HG02852 (cell line): ENCODE measurements at regions not wholly inside any gene's neighbourhood (a gene's known extent, or its start where the extent isn't known, plus 50 kb on each side); places are given as distances from the start of the nearest gene placed in this dataset.

ENCODE experiments used
- ATAC-seq: cut with Tn5 transposase; IDR thresholded peaks from one replicate; pipeline ENCODE4 v1.9.1; 2021; ENCODE audit warnings: mild to moderate bottlenecking, moderate library complexity; ENCODE audit not compliant: unreplicated experiment

DNA sequence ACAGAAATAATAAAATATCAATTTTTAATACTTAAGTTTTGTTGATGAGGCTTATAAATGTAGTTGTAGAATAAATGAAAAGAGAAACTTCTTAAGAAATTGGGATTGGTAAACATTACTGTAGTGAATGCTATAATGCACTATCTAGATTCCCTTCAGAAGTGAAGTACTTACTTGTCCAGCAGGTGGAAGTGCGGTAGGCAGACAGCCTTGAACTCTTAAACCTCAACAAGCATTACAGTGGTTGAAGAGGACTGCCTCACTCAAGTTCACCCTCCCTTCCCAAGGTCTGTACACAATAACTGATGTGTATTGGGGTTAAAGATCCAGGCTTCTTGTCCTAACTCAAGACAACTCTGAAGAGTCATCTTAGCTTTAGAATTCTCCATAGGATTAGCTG is 931.0 kb upstream of the LRRTM1 start:
- no peak for ATAC-seq

DNA sequence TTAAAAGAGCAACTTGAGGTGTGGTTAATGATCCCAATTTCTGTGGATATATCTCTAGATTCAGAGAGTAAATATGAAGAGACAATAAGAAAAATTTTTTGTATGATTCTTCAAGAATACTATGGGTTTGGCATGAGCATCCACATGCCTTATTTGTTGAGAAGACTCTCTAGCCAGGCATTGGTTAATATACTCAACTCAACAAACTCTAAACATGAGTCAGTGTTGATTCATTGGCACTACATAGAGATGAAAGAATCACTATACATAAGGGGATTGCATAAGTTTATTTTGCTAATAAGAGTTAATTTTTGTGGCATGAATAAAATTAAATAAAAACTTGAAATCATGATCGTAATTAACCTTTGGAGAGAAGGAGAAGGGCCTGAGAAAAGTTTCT is 930.2 kb upstream of the LRRTM1 start:
- no peak for ATAC-seq

DNA sequence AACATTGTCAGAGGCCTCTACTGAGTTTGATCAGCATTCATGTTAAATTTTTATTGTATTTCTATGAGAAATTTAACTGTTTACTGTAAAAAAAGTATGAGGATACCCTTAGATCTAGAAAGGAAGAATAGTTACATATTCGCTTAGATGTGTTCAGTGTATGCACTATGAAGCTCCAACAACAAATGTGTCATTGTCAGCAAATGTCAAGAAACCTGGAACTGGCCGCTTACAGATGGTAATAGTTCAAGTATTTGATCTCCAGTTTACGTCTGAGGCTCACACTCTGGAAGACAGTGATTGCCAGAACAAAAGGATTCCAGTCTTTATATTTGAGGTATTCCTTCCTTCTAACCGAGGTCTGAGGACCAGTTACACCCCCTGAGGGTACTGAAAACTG is 921.2 kb upstream of the LRRTM1 start:
- no peak for ATAC-seq

DNA sequence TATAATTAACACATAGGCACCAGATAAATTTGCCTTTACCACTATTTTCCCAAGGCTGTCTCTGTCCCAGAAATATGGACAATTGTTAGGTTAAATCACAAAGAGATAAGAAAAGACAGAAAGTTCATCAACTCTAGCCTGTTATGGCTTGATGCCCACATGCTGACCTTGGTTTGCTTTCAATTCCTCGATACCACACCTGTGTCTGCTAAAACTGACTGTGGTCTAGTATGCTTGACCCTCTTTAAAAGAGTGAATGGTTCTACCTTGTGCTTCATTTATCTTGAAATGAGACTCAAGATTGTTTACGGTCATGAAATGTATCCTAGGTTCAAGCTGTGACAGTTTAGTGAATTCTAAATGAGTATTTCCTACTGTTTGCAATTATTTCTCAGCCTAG is 909.0 kb upstream of the LRRTM1 start:
- ATAC-seq = no peak

DNA sequence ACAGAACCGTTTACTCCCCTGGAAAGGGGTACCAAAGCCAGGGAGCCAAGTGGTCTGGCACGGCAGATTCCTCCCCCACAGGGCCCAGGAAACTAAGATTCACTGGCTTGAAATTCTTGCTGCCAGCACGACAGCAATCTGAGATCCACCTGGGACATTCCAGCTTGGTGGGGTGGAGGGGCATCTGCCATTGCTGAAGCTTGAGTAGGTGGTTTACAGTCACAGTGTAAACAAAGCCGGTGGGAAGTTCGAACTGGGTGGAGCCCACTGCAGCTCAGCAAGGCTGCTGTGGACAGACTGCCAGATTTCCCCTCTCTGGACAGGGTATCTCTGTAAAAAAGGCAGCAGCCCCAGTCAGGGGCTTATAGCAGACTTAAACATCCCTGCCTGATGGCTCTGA is 901.7 kb upstream of the LRRTM1 start:
- ATAC-seq = no peak

DNA sequence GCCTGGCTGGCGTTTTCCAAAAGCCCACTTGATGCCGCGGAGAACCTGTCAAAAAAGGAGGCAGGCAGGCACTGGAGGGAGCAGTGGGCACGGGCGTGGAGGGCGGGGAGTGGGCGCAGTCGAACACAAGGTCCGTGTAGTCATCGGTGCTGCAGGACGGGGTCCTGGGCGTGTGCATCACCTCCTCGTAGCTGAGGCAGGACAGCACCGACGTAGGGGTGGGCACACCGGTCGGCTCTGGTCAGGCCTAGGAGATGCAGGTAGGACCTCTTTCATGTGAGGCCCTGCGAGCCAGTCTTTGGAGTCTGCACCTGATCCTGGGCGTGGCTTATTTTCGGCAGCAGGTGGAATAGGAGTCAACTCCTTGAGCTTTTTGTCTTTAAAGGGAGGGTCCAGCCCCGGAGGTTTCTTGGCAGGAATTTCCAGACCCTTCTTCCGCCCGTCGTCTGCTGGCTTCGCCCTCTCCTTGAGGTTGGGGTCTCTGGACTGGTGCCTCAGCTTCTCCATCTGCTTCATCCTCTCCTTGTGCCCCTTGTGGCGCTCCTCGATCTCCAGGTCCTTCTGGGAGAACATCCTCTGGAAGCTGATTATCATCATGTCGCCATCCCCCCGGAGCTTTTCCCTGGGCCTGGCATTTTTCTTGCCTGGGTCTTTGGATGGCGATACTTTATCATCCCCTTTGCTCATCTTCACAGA is 892.5 kb upstream of the LRRTM1 start:
- no peak for ATAC-seq

DNA sequence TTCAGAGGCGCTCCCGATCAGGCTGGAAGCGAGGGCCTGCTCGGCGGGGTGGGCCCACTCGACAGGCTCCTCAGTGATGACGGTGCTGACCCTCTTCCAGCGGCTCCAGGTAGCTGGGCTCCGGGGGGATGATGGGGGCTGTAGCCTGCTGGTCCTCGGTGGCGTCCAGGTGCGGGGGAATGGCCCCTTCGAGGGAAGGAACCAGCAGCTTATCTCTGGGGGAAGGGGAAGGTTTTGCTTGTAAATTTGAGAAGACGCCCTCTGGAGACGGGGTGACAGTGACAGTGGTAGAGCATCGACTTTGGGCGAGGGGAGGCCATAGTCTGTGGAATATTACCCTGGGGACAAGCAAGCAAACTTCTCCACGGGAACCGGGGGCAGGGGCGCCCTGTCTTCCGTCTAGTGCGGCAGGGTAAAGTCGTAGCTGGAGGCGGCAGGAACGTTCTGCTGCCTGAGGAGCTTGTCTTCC is 891.9 kb upstream of the LRRTM1 start:
- ATAC-seq = no peak

DNA sequence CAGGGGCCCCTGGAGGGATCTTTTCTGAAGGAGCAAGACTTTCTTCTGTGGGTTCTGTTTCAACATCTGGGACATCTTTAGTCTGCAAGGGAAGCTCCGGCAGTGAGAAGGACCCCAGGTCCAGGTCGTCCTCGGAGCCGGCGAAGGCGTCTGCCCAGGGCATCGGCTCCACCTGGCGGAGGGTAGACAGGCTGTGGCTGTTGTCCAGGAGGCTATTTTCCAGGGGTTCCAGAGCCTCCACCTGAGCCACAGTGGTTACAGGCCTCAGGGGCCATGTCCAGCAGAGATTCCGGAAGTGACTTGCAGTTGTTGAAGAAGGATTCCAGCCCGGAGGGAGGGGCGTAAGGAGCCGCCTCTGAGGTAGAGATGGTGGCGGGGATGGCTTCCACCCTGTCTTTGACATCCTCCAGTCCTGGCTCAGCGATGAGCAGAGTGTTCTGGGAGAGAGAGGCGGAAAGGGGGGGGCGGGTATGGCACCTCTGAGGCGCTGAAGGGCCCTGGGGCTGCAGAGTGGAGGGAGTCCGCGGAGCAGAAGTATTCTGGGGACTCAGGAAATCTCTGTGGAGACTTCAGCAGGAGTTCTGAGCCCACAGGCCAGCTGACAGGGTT is 891.3 kb upstream of the LRRTM1 start:
- ATAC-seq = no peak

DNA sequence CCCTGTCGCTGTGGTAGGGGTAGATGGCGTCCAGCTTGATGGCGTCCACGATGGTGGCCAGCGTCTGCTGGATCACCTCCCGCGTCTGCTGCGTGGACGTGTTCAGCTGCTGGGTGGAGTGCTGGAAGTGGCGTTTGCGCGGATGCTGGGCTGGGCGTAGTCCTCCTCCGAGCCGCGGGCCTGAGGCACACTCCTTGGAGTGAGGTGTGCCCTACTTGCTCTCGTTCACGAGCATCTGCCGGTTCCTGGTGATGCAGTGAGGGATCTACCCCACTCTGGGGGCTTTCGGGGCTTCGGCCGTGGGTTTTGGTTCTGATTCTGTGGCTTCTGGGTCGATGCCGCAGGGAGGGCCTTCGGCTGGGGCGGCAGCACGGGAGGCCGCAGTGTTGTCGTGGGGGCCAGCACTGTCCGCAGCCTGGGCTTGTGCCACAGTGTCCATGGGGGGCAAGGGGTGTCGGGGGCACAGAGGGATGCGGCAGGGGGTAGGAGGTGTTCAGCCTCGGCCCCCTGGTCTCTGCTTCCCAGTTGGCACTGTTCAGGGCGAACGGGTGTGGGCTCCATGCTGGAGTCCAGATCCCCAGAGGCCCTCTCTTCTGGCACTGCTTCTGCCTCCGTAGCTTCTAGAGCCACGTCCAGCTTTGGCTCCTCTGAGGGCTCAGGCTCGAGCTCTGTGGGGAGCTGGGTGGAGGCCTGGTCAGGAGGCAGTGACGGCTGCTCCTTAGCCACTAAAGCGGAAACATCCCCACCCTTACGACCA is 890.6 kb upstream of the LRRTM1 start:
- no peak for ATAC-seq

DNA sequence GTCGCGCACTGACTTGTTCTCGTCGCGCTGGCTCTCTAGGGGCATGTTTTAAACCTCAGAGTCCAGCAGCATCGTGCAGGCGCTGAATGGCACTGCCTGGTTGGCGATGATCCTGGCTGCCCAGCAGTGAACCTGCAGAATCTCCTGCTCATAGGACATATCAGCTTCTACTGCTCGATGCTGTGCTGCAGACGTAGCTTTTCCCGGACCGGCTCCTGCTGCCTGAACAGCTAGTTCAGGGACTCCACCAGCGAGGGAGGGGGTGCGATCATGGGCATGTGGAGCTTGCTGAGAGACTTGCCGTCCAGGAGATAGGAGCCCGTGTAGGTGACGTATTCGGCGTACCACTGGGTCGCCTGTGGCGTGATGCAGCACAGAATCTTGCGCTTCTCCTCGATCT is 890.0 kb upstream of the LRRTM1 start:
- no peak for ATAC-seq

DNA sequence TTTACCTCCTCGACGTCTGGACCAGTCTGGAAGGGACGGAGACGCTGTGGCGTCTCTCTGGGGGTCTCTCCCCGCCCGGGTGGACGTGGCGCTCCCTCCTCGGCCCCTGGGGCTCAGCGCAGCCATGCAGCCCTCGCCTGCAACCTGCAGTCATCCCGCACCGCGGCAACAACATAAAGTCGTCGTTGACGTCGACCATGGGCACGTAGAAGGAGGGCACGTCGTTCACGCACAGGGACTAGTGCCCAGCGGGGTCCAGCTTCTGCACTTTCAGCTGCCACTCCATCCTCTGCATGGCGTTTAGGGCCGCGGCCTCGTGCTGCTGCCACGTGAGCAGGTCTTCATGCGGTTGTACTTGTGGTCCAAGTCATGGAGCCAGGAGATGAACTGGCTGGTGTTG is 889.6 kb upstream of the LRRTM1 start:
- ATAC-seq = no peak

DNA sequence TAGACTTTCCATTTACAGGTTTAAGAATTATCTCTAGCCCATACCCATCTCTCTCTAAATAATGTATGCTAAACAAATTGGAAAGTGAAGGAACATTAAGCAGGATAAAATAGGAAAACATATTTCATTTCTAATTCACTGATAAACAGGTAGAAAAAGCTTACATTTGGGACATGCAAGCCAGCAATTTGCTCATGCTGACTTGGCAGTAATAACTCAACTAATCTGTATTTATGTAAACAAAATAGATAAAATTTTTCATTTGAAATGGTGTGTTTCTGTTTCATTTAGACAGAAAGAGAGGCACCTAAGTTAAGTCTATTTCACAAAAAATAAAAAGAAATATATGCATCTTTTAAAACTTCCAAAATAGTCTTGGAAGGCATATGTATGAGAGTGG is 877.3 kb upstream of the LRRTM1 start:
- no peak for ATAC-seq

DNA sequence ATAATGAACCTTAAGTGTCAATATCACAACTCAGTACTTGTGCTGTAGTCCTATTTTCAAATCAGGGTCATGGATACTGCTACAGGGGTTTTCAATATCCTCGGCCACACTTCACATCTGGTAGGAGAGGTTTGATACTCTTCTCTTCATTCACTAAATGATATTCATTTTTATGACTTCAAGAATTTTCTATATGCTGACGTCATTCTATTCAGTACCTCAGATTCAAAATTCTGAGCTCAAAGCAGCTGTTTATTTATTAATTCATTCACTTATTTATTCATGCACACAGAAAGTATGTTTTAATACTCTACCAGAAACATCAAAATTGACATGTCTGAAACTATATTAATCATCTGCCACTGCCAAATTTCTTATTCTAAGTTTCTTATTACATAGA is 866.9 kb upstream of the LRRTM1 start:
- ATAC-seq = no peak

DNA sequence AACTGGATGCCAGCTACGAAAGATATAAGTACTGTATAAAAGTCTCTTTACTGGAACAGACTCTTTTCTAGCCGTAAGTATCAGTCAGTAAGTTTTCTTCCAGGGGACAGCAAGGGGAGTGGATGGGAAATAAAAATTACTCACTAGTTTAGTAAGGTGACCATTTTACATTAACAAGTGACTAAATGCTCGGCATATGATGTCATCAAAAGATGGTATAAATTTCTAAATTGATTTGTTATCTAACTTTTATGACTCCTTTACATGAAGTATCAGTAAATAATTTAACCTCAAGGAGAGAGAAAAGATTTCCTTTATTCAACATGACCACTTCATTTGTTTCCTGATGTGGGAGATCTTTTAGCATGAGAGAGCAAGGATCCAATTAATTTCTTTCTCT is 859.0 kb upstream of the LRRTM1 start:
- no peak for ATAC-seq

DNA sequence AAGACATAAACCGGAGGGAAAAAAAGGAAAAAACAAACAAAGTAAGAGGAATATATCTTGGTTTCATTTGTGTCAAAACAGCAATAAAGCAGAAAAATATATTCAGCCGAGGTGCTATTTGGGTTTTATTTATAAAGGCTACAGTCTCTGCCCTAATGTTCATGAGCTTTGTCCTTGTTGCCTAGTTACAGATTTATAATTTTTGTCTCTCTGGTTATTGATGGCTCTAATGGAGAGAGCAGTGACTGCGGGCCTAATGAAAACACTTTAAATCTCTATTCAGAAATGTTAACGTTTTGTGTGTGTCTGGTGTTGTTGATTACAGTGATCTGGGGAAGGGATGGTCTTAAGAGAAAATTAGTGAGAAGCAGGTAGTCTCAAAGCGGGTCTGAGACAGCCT is 854.0 kb upstream of the LRRTM1 start:
- no peak for ATAC-seq

DNA sequence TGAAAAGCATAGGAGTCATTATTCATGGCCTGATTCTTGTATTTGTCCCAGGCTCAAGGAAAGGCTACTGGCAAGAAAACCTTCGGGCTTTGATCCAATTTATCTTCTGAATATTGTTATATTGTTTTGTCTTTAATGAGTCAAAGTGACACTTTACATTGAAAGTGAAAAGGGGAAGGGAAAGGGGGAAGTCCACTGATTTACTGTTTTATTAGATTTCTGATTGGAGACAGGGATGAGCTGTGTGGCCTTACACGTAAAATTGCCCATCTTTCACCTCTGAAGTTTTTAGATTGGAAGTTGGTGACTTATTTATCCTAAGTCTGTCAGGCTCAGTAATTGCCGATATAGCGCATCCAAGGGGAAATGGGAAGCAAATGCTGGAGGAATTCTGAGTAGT is 843.8 kb upstream of the LRRTM1 start:
- no peak for ATAC-seq

DNA sequence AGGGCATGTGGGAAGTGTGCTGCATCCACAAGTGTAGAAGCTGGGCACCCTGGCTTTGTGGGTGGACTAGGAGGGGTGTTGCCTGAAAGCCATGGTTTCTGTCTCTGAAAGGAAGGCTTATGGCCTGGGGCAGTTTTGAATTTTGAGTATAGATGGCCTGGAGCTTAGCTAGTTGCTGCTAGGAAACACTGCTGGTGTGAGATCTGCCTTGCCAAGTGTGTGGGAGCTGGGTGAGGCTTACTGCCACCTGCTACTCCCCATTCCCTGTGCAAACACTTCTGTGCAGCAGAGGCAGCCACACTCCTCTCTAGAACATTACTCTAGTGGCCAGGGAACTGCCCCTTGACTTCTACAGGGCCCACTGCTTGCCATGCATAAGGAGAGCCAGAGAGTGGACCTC is 831.7 kb upstream of the LRRTM1 start:
- ATAC-seq = no peak

DNA sequence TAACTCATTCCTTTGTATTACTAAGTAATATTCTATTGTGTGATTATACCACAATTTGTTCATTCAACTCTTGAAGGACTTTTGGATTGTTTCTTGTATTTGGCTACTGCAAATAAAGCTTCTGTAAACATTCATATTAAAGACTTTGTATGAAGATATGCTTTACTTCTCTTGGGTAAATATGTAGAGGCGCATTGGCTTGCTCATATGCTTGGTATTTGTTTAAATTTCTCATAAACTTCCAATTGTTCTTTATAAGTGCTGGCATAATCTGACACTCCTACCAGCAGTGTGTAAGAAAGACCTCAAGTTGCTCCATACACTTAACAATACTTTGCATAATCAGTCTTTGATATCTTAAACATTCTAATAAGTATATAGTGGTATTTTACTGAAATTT is 792.8 kb upstream of the LRRTM1 start:
- no peak for ATAC-seq

DNA sequence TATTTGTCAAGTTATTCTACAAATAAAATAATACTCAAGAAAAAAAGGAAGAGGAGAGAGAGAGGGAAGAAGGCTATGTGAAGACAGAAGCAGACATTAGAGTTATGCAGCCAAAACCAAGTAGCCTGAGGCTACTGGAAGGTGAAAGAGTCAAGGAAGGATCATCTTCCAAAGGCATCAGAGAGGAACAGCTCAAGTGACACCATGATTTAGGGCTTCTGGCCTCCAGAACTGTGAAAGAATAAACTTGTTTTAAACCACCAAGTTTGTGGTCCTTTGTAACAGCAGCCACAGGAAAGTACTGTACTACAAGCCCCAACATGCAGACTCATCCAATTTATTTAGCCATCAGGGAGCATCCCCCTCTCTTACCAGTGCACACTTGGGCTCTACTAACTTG is 788.5 kb upstream of the LRRTM1 start:
- ATAC-seq = no peak

DNA sequence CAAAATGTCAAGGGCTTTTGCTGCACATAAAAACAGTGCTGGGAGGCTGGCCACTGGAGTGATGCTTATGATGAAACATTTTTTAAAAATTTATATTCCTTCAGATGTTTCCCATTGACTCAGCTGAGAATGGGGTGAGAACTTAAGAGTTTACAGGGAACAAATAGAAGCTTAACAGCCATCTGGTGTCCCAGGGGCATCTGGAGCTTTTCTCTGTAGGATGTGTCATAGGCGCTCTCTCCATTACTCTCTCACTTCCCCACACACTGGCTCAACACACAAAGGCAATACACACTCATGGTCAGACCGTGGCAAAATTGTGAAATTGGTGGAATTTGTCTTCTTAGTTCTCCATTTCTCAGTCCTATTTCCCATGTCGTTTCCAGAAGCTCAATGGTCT is 783.1 kb upstream of the LRRTM1 start:
- ATAC-seq = no peak

DNA sequence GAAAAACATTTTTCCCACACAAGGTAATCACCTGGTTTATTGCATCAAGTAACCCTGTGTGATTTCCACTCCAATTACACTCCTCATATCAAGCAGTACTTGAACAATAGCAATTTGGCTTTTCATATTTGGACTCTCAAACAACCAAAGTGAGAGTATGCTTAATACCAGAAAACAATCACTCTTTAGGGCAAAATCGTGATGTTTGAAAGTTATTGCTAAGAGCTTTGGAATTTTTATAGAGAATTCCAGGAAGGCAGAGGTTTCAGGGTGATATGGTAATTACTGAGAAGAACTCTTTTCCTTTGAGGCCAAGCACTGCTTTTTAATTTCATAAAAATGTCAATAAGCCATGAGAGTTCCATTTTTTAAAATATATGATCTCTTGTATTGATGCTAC is 779.5 kb upstream of the LRRTM1 start:
- no peak for ATAC-seq

DNA sequence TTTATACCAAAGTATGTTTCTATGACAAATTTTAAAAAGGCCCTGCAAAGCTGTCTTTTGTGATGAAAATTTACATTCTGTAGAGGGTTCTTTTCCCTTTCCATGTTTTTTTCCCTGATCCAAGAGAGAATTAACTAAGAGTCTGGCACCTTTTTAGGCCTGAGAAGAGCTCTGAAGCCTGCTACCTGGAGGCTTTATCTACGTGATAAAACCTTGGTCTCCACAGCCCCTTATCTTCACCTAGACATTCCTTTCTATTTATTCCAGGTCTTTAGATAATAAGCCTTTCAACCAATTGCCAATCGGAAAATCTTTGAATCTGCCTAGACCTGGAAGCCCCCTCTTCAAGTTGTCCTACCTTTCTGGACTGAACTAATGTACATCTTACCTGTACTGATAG is 774.1 kb upstream of the LRRTM1 start:
- ATAC-seq = no peak
